OCI-LY1 (cell line): ENCODE measurements at regions not wholly inside any gene's neighbourhood (a gene's known extent, or its start where the extent isn't known, plus 50 kb on each side); places are given as distances from the start of the nearest gene placed in this dataset.

Experiments
- H2AFZ ChIP-seq: fragments of 200-600 bp; sonication (generic), shearing (Covaris generic); 2 replicates; pipeline ENCODE4 v1.6.0; 2014; ENCODE audit warnings: antibody characterized with exemption, mild to moderate bottlenecking, low read length
- H3F3A ChIP-seq: fragments of 200-600 bp; sonication (generic), shearing (Covaris generic); 2 replicates; pipeline ENCODE4 v1.6.0; 2014; ENCODE audit warnings: mild to moderate bottlenecking, antibody characterized with exemption, low read length, moderate library complexity; ENCODE audit not compliant: insufficient read depth
- H3K27ac ChIP-seq: fragments of 200-600 bp; sonication (generic); 2 replicates; pipeline ENCODE4 v1.5.1; 2014; ENCODE audit warnings: low read length, mixed run types, mild to moderate bottlenecking, low read depth; ENCODE audit not compliant: poor library complexity, severe bottlenecking
- H3K27me3 ChIP-seq: fragments of 200-600 bp; sonication (generic); 2 replicates; pipeline ENCODE4 v1.6.0; 2014; ENCODE audit warnings: antibody characterized with exemption, mild to moderate bottlenecking, low read length, moderate library complexity; ENCODE audit not compliant: insufficient read depth
- H3K36me3 ChIP-seq: fragments of 200-600 bp; sonication (generic); 2 replicates; pipeline ENCODE4 v1.6.1; 2014; ENCODE audit warnings: mild to moderate bottlenecking, antibody characterized with exemption, low read length, moderate library complexity, mixed read lengths; ENCODE audit not compliant: insufficient read depth
- H3K4me1 ChIP-seq: fragments of 200-600 bp; sonication (generic); 2 replicates; pipeline ENCODE4 v1.5.1; 2014; ENCODE audit warnings: mild to moderate bottlenecking, low read length, moderate library complexity; ENCODE audit not compliant: insufficient read depth, severe bottlenecking
- H3K4me2 ChIP-seq: fragments of 200-600 bp; sonication (generic), shearing (Covaris generic); 2 replicates; pipeline ENCODE4 v1.6.1; 2014; ENCODE audit warnings: low read length
- H3K4me3 ChIP-seq: fragments of 200-600 bp; sonication (generic); 2 replicates; pipeline ENCODE4 v1.5.1; 2014; ENCODE audit warnings: low read length, low read depth, mild to moderate bottlenecking, mixed read lengths; ENCODE audit not compliant: poor library complexity, severe bottlenecking
- H3K79me2 ChIP-seq: fragments of 200-600 bp; shearing (Covaris generic); 2 replicates; pipeline ENCODE4 v1.6.1; 2016; ENCODE audit warnings: mixed run types, low read length, mixed read lengths; ENCODE audit not compliant: insufficient read depth
- H3K9ac ChIP-seq: fragments of 200-600 bp; sonication (generic), shearing (Covaris generic); 2 replicates; pipeline ENCODE4 v1.6.1; 2014; ENCODE audit warnings: mild to moderate bottlenecking, low read length, mixed read lengths
- H3K9me2 ChIP-seq: fragments of 200-600 bp; sonication (generic), shearing (Covaris generic); 2 replicates; pipeline ENCODE4 v1.6.1; 2014; ENCODE audit warnings: low read depth, mild to moderate bottlenecking, low read length, mixed read lengths
- H3K9me3 ChIP-seq: fragments of 200-600 bp; shearing (Covaris generic); 2 replicates; pipeline ENCODE4 v1.6.1; 2014; ENCODE audit warnings: low read length, mixed read lengths
- H4K20me1 ChIP-seq: fragments of 200-600 bp; sonication (generic), shearing (Covaris generic); 2 replicates; pipeline ENCODE4 v1.6.0; 2016; ENCODE audit warnings: mild to moderate bottlenecking, low read length; ENCODE audit not compliant: insufficient read depth
- CTCF ChIP-seq: fragments of 200-600 bp; sonication (generic), shearing (Covaris generic); IDR thresholded peaks from 2 replicates; pipeline ENCODE4 v1.5.1; 2017; ENCODE audit warnings: mild to moderate bottlenecking, antibody characterized with exemption, low read length, moderate library complexity, mixed read lengths
- EZH2 ChIP-seq: fragments of 200-600 bp; sonication (generic), shearing (Covaris generic); IDR thresholded peaks from 2 replicates; pipeline ENCODE4 v1.8.0; 2017; ENCODE audit warnings: borderline replicate concordance, mixed run types, mild to moderate bottlenecking, antibody characterized with exemption, low read length, moderate library complexity, mixed read lengths

- Histone ChIP-seq H3K27me3 (no peaks in the 10 kb centered on the region), H3K4me2 (no peak overlapping the region), H3K9ac (no peak overlapping the region), H3K4me3 (no peak overlapping the region), H4K20me1 (no peaks in the 10 kb centered on the region), H3K9me3 (no peaks in the 10 kb centered on the region), H3K9me2 (no peaks in the 10 kb centered on the region), H3K4me1 (no peaks in the 10 kb centered on the region), H2AFZ (no peak overlapping the region), H3K79me2 (no peaks in the 10 kb centered on the region), H3F3A (no peaks in the 10 kb centered on the region), H3K36me3 (no peaks in the 10 kb centered on the region), H3K27ac (no peak overlapping the region)
- no peak for TF ChIP-seq CTCF
Observed at GRCh38 chr7:156032973-156033372, 220.7 kb upstream of the SHH start.

- no peaks in the 10 kb centered on the region for H3K4me1 ChIP-seq
- H3K79me2 ChIP-seq = no peaks in the 10 kb centered on the region
- TF ChIP-seq CTCF = no peak
- TF ChIP-seq EZH2 = no peak
- H2AFZ ChIP-seq = no peak overlapping the region
- no peaks in the 10 kb centered on the region for H3K27me3 ChIP-seq
- no peak overlapping the region for H3K9ac ChIP-seq
- no peaks in the 10 kb centered on the region for H3K9me3 ChIP-seq
- no peak overlapping the region for H3K4me2 ChIP-seq
- no peak overlapping the region for H3K4me3 ChIP-seq
- no peak overlapping the region for H3K27ac ChIP-seq
- no peaks in the 10 kb centered on the region for H3K9me2 ChIP-seq
- H4K20me1 ChIP-seq = no peaks in the 10 kb centered on the region
- H3K36me3 ChIP-seq = no peaks in the 10 kb centered on the region
- H3F3A ChIP-seq = no peaks in the 10 kb centered on the region
Observed at GRCh38 chr7:156031679-156032478, 219.6 kb upstream of the SHH start.

GRCh38 chr7:156029460-156030007 is 217.3 kb upstream of the SHH start:
- H3K9me2 ChIP-seq = no peaks in the 10 kb centered on the region
- H3K27me3 ChIP-seq = no peaks in the 10 kb centered on the region
- H3K27ac ChIP-seq = no peak overlapping the region
- no peaks in the 10 kb centered on the region for H3K4me1 ChIP-seq
- no peaks in the 10 kb centered on the region for H3F3A ChIP-seq
- no peak overlapping the region for H3K4me3 ChIP-seq
- H3K79me2 ChIP-seq = no peaks in the 10 kb centered on the region
- H2AFZ ChIP-seq = no peak overlapping the region
- H3K9ac ChIP-seq = no peak overlapping the region
- no peaks in the 10 kb centered on the region for H4K20me1 ChIP-seq
- no peak overlapping the region for H3K4me2 ChIP-seq
- H3K36me3 ChIP-seq = no peaks in the 10 kb centered on the region
- TF ChIP-seq CTCF (no peak), EZH2 (no peak)
- no peaks in the 10 kb centered on the region for H3K9me3 ChIP-seq
